HEK293T (cell line): ENCODE measurements at regions not wholly inside any gene's neighbourhood (a gene's known extent, or its start where the extent isn't known, plus 50 kb on each side); places are given as distances from the start of the nearest gene placed in this dataset.

ENCODE experiments used
- BHLHE40 ChIP-seq: fragments of 450-650 bp; IDR thresholded peaks from 2 replicates; pipeline ENCODE4 v1.6.1; 2016; ENCODE audit warnings: mild to moderate bottlenecking, moderate library complexity, borderline replicate concordance
- CTBP1 ChIP-seq: fragments of 450-650 bp; IDR thresholded peaks from 2 replicates; pipeline ENCODE4 v1.6.1; 2016; ENCODE audit warnings: borderline replicate concordance
- ELF4 ChIP-seq: fragments of 450-650 bp; IDR thresholded peaks from 2 replicates; pipeline ENCODE4 v1.6.1; 2017; ENCODE audit warnings: antibody characterized with exemption
- FOXA1 ChIP-seq: fragments of 450-650 bp; IDR thresholded peaks from 2 replicates; pipeline ENCODE4 v1.6.1; 2016; ENCODE audit warnings: mild to moderate bottlenecking
- FOXK2 ChIP-seq: fragments of 450-650 bp; IDR thresholded peaks from 2 replicates; pipeline ENCODE4 v1.6.1; 2016; ENCODE audit warnings: mild to moderate bottlenecking
- FOXM1 ChIP-seq: fragments of 450-650 bp; IDR thresholded peaks from 2 replicates; pipeline ENCODE4 v1.6.1; 2017; ENCODE audit warnings: mild to moderate bottlenecking, borderline replicate concordance
- LEF1 ChIP-seq: fragments of 450-650 bp; IDR thresholded peaks from 2 replicates; pipeline ENCODE4 v1.6.1; 2017; ENCODE audit warnings: mild to moderate bottlenecking, borderline replicate concordance
- NFRKB ChIP-seq: fragments of 450-650 bp; IDR thresholded peaks from 2 replicates; pipeline ENCODE4 v1.6.1; 2016; ENCODE audit warnings: mild to moderate bottlenecking, moderate library complexity
- SP1 ChIP-seq: fragments of 450-650 bp; IDR thresholded peaks from 2 replicates; pipeline ENCODE4 v1.6.1; 2017
- SUZ12 ChIP-seq: fragments of 450-650 bp; IDR thresholded peaks from 2 replicates; pipeline ENCODE4 v1.6.1; 2016; ENCODE audit warnings: mild to moderate bottlenecking
- TF ChIP-seq, protein P1 (sequence below): fragments of 450-650 bp; IDR thresholded peaks from 2 replicates; pipeline ENCODE4 v1.6.1; 2016

- TF ChIP-seq SUZ12 (no peak), ELF4 (no peak), BHLHE40 (no peak), FOXM1 (no peak), CTBP1 (no peak), SP1 (no peak), FOXA1 (no peak), LEF1 (no peak), FOXK2 (no peak), NFRKB (no peak)
- TF ChIP-seq, protein P1, sequence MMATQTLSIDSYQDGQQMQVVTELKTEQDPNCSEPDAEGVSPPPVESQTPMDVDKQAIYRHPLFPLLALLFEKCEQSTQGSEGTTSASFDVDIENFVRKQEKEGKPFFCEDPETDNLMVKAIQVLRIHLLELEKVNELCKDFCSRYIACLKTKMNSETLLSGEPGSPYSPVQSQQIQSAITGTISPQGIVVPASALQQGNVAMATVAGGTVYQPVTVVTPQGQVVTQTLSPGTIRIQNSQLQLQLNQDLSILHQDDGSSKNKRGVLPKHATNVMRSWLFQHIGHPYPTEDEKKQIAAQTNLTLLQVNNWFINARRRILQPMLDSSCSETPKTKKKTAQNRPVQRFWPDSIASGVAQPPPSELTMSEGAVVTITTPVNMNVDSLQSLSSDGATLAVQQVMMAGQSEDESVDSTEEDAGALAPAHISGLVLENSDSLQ, result no peak
These were observed 193.7 kb upstream of the BTG1 start for GRCh38 chr12:92339198-92339821.
